Skin epidermis (tissue), 12 donors: ENCODE measurements at regions not wholly inside any gene's neighbourhood (a gene's known extent, or its start where the extent isn't known, plus 50 kb on each side); places are given as distances from the start of the nearest gene placed in this dataset.
"Not testable (repeated sequence)": the region's sequence is repeated elsewhere in the genome, so short reads cannot be mapped to it uniquely, and the experiment has no call there.

Experiments
- H3K27ac ChIP-seq, 21 experiments: fragments of 200-600 bp; sonication (generic) in 11 of 21; one replicate each; pipeline ENCODE4 v1.5.0; 2020; ENCODE audit warnings: mild to moderate bottlenecking in 3 of 21, inconsistent platforms in 2 of 21, moderate library complexity in 2 of 21
- H3K4me3 ChIP-seq, 7 experiments: fragments of 200-600 bp; sonication (generic) in 2 of 7; one replicate each; pipeline ENCODE4 v1.5.0; 2020; ENCODE audit warnings: inconsistent platforms in 2 of 7, mild to moderate bottlenecking in 2 of 7, moderate library complexity in 1 of 7

GRCh38 chr6:131336596-131336995 lies 201.3 kb downstream of the AKAP7 start:
- H3K4me3 ChIP-seq, result no peak overlapping the region
- H3K27ac ChIP-seq, result no peak overlapping the region

- H3K27ac ChIP-seq, H3K4me3 ChIP-seq: not testable (repeated sequence)
Measured at GRCh38 chr6:131346896-131347295, 211.6 kb downstream of the AKAP7 start.

GRCh38 chr6:131348572-131348971 lies 213.3 kb downstream of the AKAP7 start:
- Histone ChIP-seq H3K27ac (no peak overlapping the region), H3K4me3 (no peak overlapping the region)

DNA sequence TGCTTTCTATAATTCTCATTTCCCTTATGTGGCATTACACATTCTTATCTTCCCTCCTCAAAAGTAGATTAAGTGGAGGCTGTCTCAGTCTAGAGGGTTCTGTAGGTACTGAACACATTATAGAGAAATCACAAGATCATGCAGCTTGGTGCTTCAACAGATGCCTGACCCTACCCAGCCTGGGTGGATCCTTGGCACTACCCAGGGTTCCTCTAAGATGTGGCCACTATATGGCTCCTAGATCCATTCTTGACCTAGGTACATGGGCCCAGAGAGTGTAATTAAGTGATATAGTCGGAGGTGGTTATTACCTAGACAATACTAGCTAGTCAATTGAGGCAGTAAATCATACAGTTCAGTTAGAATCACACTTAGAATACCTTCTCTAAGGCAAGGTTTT lies 213.9 kb downstream of the AKAP7 start:
- H3K4me3 ChIP-seq, result no peak overlapping the region

DNA sequence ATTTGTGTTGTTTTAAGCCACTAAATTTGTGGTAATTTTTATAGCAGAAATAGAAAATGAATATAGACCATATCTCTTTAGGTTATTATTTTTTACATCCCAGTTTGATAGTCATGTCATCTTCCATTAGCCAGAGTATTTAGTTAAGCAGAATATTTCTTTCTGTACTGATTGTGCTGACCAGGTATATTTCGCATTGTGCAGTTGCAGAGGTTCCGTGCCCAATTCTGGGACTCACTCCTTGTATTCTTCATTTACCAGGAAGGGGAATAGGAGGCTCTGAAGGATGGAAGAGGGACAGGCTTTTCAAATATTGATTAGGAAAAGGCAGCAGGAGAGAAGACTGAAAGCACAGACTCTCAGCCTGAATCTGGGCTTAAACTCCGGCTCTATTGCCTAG lies 217.8 kb downstream of the AKAP7 start:
- Histone ChIP-seq H3K27ac (no peak overlapping the region), H3K4me3 (no peak overlapping the region)

More for the DNA sequence above, 213.9 kb downstream of the AKAP7 start:
- H3K27ac ChIP-seq, result no peak overlapping the region

- Histone ChIP-seq H3K4me3 (no peak overlapping the region), H3K27ac (no peak overlapping the region)
Measured at GRCh38 chr6:131353876-131354275, 218.6 kb downstream of the AKAP7 start.

- H3K27ac ChIP-seq, result no peak overlapping the region
- H3K4me3 ChIP-seq, result no peak overlapping the region
Measured at GRCh38 chr6:131354356-131354755, 218.7 kb upstream of the ARG1 start.

- Histone ChIP-seq H3K27ac (no peak overlapping the region), H3K4me3 (no peak overlapping the region)
Measured at GRCh38 chr6:131356161-131356560, 216.9 kb upstream of the ARG1 start.

DNA sequence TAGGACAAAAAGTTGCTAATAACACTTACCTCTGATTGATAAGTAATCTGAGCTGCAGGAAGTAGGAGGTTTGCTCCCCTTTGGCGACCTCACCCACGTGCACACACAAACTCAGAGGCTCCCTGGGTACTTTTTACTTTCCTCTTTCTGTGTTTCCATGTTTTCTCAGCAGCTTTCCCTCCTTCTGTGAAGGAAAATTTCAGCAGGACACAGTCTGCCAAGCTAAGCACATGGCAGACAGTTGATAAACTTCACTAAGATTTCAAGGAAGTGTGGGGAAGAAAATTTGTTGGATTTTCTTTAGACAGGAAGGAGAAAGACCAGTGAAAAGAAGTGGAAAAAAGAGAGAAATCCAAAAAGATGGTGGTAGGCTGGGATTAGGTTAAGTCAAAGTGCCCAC lies 215.5 kb upstream of the ARG1 start:
- H3K4me3 ChIP-seq, result no peak overlapping the region
- H3K27ac ChIP-seq, result no peak overlapping the region

- H3K27ac ChIP-seq, result no peak overlapping the region
- H3K4me3 ChIP-seq, result no peak overlapping the region
Measured at GRCh38 chr6:131362070-131362469, 211.0 kb upstream of the ARG1 start.

DNA sequence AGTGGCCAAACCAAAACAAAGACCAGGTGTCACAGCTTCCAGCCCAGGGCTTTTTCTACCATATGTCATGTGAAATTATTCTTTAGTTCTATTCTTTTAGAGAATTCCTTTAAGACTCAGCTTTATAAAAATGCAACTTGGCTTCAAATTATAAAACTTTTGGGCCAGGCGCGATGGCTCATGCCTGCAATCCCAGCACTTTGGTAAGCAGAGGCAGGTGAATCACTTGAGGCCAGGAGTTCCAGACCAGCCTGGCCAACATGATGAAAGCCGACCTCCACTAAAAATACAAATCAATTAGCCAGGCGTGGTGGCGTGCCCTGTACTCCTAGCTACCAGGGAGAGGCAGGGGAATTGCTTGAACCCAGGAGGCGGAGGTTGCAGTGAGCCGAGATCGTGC lies 210.3 kb upstream of the ARG1 start:
- H3K4me3 ChIP-seq, result no peak overlapping the region

GRCh38 chr6:131363947-131364834 lies 208.8 kb upstream of the ARG1 start:
- H3K27ac ChIP-seq, result no peak overlapping the region
- no peak overlapping the region for H3K4me3 ChIP-seq

More for the DNA sequence above, 210.3 kb upstream of the ARG1 start:
- H3K27ac ChIP-seq, result no peak overlapping the region

DNA sequence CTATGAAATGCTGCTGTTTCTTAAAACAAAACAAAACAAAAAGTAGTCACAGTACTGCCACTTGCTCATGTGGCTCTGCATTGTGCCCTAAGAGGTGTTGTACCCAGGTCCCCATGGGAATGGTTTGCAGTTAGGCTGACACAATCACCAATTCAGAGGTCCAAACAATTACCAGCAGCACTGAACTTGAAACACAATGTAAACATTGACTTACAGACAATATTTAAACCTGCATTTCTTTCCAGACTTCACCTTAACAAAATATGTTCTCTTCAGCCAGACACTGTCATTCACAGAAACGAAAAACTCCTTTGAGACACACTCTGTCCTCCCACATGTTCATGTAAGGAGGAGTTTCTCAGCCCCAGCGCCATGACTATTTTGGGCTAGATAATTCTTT lies 206.8 kb upstream of the ARG1 start:
- Histone ChIP-seq H3K27ac (no peak overlapping the region), H3K4me3 (no peak overlapping the region)

- no peak overlapping the region for H3K27ac ChIP-seq
Measured at GRCh38 chr6:131367206-131367873, 205.7 kb upstream of the ARG1 start.

DNA sequence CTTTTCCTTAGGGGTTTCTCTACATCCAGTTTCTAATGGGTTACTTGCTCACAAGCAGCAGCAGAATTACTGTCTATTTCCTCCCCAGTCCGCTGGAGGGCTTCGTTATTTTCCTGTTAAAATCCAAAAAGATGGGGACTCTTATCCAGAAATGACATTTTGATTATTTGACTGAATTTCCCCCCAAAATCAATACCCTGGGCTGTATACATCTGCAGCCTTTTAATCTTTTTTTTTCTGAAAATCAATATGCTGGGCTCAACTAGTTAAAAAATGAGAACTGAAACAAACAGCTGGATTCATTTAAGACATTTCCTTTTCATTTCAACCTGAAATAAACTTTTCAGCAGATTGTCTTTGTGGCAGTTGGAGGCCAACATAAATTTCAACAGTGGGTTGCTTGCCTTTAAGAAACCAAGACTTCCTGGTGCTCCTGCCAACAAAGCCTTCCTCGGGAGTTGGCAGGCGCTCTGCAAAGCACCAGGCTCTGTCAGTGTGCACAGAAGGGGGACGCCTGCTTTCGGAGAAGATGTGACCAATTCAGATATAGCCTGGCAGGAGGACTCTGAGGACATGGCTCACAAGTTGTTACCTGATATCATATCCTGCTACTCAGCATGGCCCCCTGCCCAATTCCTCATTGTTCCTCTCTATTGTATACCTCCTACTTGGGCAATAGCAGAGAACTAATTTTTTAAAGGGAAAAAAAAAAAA lies 204.7 kb upstream of the ARG1 start:
- no peak overlapping the region for H3K4me3 ChIP-seq
- H3K27ac ChIP-seq, result no peak overlapping the region

More at GRCh38 chr6:131367206-131367873, 205.7 kb upstream of the ARG1 start:
- H3K4me3 ChIP-seq, result no peak overlapping the region

DNA sequence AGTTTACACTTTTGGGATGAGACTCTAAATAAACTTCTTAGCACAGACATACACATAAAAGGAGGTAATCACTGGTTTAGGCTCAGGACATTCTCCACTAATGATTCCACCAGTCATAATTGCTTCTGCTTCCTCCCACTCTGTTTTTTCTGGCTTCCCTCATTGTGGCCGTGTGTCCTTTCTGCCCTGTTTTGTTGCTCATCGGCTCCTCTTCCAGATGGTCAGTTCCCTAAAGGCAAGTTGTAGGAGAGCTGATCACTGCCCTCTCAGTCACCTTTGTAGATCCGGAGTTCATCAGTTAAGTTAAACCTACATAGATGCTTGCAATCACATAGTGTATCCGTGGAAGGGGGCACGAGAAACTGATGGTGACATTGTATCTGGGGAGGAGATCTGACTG lies 200.5 kb upstream of the ARG1 start:
- no peak overlapping the region for H3K4me3 ChIP-seq

DNA sequence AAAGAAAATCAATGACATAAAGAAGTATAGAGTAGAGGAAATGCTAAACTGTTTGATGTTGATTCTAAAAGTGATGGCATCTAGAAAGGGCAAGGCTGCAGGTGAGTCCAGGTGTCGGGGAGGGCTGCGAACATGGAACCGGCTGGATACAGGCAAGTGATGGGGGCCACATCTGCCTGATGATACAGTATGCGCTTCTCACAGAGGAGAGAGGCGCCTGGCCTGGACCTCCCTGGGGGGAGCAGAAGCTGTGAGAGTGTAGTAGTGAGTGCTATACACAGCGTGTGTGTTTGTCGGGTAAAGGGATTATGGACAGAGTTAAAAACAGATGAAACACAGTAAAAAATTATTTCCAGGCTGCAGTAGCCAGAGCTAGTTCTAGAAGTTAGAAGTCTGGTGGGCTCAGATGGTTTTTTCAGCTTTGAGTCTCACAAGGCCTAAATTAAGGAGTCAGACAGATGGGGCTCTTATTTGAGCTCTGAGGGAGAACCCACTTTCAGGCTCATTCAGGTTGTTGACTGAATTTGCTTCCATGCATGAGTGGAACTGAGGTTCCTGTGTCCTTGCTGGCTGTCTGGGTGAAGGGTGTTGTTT lies 195.8 kb upstream of the ARG1 start:
- Histone ChIP-seq H3K27ac (no peak overlapping the region), H3K4me3 (no peak overlapping the region)

More for the DNA sequence above, 200.5 kb upstream of the ARG1 start:
- H3K27ac ChIP-seq, result no peak overlapping the region

DNA sequence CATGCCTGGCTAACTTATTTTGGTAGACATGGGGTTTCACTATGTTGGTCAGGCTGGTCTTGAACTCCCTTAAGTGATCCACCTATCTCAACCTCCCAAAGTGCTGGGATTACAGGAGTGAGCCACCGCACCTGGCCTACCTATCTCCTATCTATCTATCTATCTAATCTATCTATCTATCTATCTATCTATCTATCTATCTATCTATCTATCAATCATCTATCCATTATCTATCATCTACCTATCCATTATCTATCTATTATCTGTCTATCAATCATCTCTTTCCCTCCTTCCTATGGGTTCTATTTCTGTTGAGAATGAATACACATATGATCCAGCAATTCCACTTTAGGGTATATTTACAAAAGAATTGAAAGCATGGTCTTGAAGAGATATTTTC lies 194.2 kb upstream of the ARG1 start:
- no peak overlapping the region for H3K4me3 ChIP-seq
- no peak overlapping the region for H3K27ac ChIP-seq

- Histone ChIP-seq H3K4me3 (no peak overlapping the region), H3K27ac (peak overlapping the region in 1 of 21 experiments; percentile 9)
Measured at GRCh38 chr6:131379948-131380347, 193.1 kb upstream of the ARG1 start.

DNA sequence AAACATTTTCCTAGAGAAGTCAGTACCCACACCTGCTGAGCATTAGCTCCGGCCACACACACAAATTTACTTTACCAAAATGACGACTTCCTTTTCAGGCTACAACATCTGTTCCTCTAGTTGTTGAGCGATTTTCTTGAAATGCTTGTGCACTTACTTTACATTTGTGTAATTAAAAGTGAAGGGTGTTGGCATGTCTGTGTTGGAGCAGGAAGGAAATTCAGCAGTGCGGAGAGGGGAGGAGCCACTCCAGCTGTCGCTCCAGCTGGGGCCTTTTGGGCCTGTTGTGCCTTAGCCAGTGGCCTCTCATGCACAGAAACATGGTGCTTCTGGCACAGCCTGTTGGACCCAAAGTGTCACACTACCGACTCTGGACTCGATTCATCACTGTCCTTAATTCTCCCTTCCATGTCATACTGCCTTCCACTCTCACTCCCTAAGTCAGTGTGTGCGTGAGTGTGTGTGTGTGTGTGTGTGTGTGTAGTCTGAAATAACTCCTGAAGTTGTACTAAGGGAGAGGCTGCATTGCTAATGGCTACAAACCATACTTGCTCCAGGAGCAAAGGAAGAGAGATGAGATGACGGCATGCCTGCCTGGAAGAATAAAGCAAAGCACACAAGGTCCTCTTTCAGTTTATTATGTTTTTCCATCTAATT lies 191.8 kb upstream of the ARG1 start:
- no peak overlapping the region for H3K4me3 ChIP-seq
- H3K27ac ChIP-seq, result no peak overlapping the region
